ENCODE measurements at regions not wholly inside any gene's neighbourhood (a gene's known extent, or its start where the extent isn't known, plus 50 kb on each side); places are given as distances from the start of the nearest gene placed in this dataset.

DNA sequence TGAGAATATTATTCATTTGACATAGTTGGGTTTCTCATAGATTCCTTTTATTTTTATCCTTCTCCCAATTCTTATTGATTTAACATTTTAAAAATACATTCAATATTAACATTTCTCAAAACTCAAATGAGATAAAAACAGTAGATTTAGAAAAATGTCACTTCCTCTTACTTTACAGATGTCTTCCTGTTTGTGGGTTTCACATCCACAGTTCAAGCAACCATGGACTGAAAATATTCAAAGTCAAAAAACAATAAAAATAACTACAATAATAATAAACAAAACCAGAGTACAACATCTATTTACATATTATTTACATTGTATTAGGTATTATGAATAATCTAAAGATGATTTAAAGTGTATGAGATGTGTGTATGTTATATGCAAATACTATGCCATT lies 111.3 kb upstream of the SLC16A7 start:
- TF ChIP-seq, protein P1, sequence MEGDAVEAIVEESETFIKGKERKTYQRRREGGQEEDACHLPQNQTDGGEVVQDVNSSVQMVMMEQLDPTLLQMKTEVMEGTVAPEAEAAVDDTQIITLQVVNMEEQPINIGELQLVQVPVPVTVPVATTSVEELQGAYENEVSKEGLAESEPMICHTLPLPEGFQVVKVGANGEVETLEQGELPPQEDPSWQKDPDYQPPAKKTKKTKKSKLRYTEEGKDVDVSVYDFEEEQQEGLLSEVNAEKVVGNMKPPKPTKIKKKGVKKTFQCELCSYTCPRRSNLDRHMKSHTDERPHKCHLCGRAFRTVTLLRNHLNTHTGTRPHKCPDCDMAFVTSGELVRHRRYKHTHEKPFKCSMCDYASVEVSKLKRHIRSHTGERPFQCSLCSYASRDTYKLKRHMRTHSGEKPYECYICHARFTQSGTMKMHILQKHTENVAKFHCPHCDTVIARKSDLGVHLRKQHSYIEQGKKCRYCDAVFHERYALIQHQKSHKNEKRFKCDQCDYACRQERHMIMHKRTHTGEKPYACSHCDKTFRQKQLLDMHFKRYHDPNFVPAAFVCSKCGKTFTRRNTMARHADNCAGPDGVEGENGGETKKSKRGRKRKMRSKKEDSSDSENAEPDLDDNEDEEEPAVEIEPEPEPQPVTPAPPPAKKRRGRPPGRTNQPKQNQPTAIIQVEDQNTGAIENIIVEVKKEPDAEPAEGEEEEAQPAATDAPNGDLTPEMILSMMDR (IDR thresholded peaks at IDR 0.05; ENCODE audit: low read length), result no peak
- TF ChIP-seq EZH2phosphoT487 (IDR thresholded peaks at IDR 0.05; ENCODE audit: low read length), result no peak

All from MM.1S (cell line).